ENCODE measurements at regions not wholly inside any gene's neighbourhood (a gene's known extent, or its start where the extent isn't known, plus 50 kb on each side); places are given as distances from the start of the nearest gene placed in this dataset.

GRCh38 chr6:40855168-40855880, 183.7 kb downstream of the UNC5CL start:
- intact Hi-C loops (cut with micrococcal nuclease), result no loop called here
- TF ChIP-seq RAD21 (IDR thresholded peaks at IDR 0.05; ENCODE audit: low read depth) (no peak), CTCF (IDR thresholded peaks at IDR 0.05 in 2 of 3, conservative IDR thresholded peaks at IDR 0.05 in 1 of 3; ENCODE audit: borderline replicate concordance in 1 of 3, insufficient read depth in 1 of 3, low read depth in 2 of 3, low read length in 2 of 3) (no peak), EZH2phosphoT487 (IDR thresholded peaks at IDR 0.05; ENCODE audit: borderline replicate concordance) (no peak), ATF3 (IDR thresholded peaks at IDR 0.05) (no peak), SP1 (IDR thresholded peaks at IDR 0.05; ENCODE audit: low read depth) (no peak), SIN3A (IDR thresholded peaks at IDR 0.05; ENCODE audit: low read depth) (no peak), CBX3 (IDR thresholded peaks at IDR 0.05; ENCODE audit: low read depth) (no peak), ZNF274 (IDR thresholded peaks at IDR 0.05; ENCODE audit: low read depth, low read length) (no peak), POLR2A (IDR thresholded peaks at IDR 0.05; ENCODE audit: borderline replicate concordance, extremely low read depth, insufficient read depth, insufficient read length) (no peak), EGR1 (IDR thresholded peaks at IDR 0.05; ENCODE audit: low read depth) (no peak), REST (IDR thresholded peaks at IDR 0.05; ENCODE audit: low read depth) (no peak), ZFX (IDR thresholded peaks at IDR 0.05) (no peak), FOSL1 (IDR thresholded peaks at IDR 0.05; ENCODE audit: low read depth) (no peak), MAX (IDR thresholded peaks at IDR 0.05) (no peak), SRF (IDR thresholded peaks at IDR 0.05; ENCODE audit: low read depth) (no peak), ELF1 (IDR thresholded peaks at IDR 0.05; ENCODE audit: borderline replicate concordance, low read depth) (no peak), CEBPB (IDR thresholded peaks at IDR 0.05; ENCODE audit: low read depth) (no peak), ZBTB33 (IDR thresholded peaks at IDR 0.05; ENCODE audit: extremely low read depth, insufficient replicate concordance, low read length) (no peak), JUND (IDR thresholded peaks at IDR 0.05) (no peak)
- ChIA-PET CTCF (interaction anchor here (1.1 to 1.2 kb wide), 2 partner anchors 172 to 208 kb away, joined by 3 to 4 read pairs; no protein-coding TSS in a partner anchor), POLR2A (no interaction called here), RAD21 (ENCODE audit: low non-redundant PET in 1 of 2, low total read pairs in 2 of 2, uncharacterized antibody in 2 of 2, unreplicated experiment in 2 of 2) (no interaction called here)
- H3K4me2 ChIP-seq (ENCODE audit: low read length), result no peak overlapping the region
- ATAC-seq, result no peak
- 0 out of 2 replicates have a peak, but pooled peaks cover 5% of the 10 kb centered on the region for H3K27me3 ChIP-seq (ENCODE audit: insufficient read depth, low read length)
- no TSS peak for BruUV-seq (replicated peaks)
- no peaks in the 10 kb centered on the region for H3K36me3 ChIP-seq (ENCODE audit: control insufficient read depth in 1 of 2, insufficient read depth in 2 of 2, low read length in 2 of 2)
- no peak overlapping the region for H3K4me3 ChIP-seq (replicated peaks in 1 of 2; ENCODE audit: low read depth in 1 of 2, low read length in 2 of 2)
- no peak overlapping the region for H3K9ac ChIP-seq (ENCODE audit: low read length)
- H3K4me1 ChIP-seq (ENCODE audit: control insufficient read depth in 1 of 2, insufficient read depth in 2 of 2, low read length in 2 of 2), result no peaks in the 10 kb centered on the region
- no peak overlapping the region for H3K27ac ChIP-seq (ENCODE audit: low read depth, low read length)
- H3K9me2 ChIP-seq (ENCODE audit: insufficient read depth), result no peaks in the 10 kb centered on the region
- DNase-seq (ENCODE audit: low read depth, low spot score), result no peak
- no peaks in the 10 kb centered on the region for H4K20me1 ChIP-seq (ENCODE audit: insufficient read depth)
- H3K9me3 ChIP-seq (ENCODE audit: control insufficient read depth in 1 of 2, insufficient read depth in 1 of 2, low read depth in 1 of 2, low read length in 2 of 2), result no peaks in the 10 kb centered on the region
- no peak overlapping the region for H2AFZ ChIP-seq (ENCODE audit: low read depth, low read length, poor library complexity, severe bottlenecking)
- no peaks in the 10 kb centered on the region for H3K79me2 ChIP-seq (ENCODE audit: insufficient read depth, low read length)

All from HCT116 (cell line).